ENCODE measurements at regions not wholly inside any gene's neighbourhood (a gene's known extent, or its start where the extent isn't known, plus 50 kb on each side); places are given as distances from the start of the nearest gene placed in this dataset.
"Not testable (repeated sequence)": the region's sequence is repeated elsewhere in the genome, so short reads cannot be mapped to it uniquely, and the experiment has no call there.

GRCh38 chr12:17206553-17206952 lies 600.6 kb upstream of the LMO3 start:
- no peak for DNase-seq

GRCh38 chr12:17204289-17205054 lies 598.5 kb upstream of the LMO3 start:
- no peak for DNase-seq

GRCh38 chr12:17203497-17203896 lies 597.5 kb upstream of the LMO3 start:
- DNase-seq, result no peak

GRCh38 chr12:17197971-17198370 lies 592.0 kb upstream of the LMO3 start:
- no peak for DNase-seq

GRCh38 chr12:17192721-17193120 lies 586.8 kb upstream of the LMO3 start:
- no peak for DNase-seq

GRCh38 chr12:17169726-17170471 lies 563.9 kb upstream of the LMO3 start:
- DNase-seq, result no peak

GRCh38 chr12:17159506-17160300 lies 553.7 kb upstream of the LMO3 start:
- no peak for DNase-seq

GRCh38 chr12:17158201-17158600 lies 552.2 kb upstream of the LMO3 start:
- DNase-seq, result no peak

GRCh38 chr12:17151917-17152316 lies 546.0 kb upstream of the LMO3 start:
- DNase-seq, result no peak

- DNase-seq, result no peak
Observed at GRCh38 chr12:17148706-17149105, 542.7 kb upstream of the LMO3 start.

- DNase-seq, result no peak
Observed at GRCh38 chr12:17142856-17143255, 536.9 kb upstream of the LMO3 start.

- DNase-seq, result no peak
Observed at GRCh38 chr12:17139931-17140330, 534.0 kb upstream of the LMO3 start.

- DNase-seq, result no peak
Observed at GRCh38 chr12:17137396-17137795, 531.4 kb upstream of the LMO3 start.

- no peak for DNase-seq
Observed at GRCh38 chr12:17134315-17134714, 528.4 kb upstream of the LMO3 start.

GRCh38 chr12:17132336-17132735 lies 526.4 kb upstream of the LMO3 start:
- no peak for DNase-seq

- not testable (repeated sequence) for DNase-seq
Observed at GRCh38 chr12:17116538-17116937, 510.6 kb upstream of the LMO3 start.

GRCh38 chr12:17110316-17110715 lies 504.4 kb upstream of the LMO3 start:
- no peak for DNase-seq

GRCh38 chr12:17108877-17109541 lies 503.0 kb upstream of the LMO3 start:
- no peak for DNase-seq

GRCh38 chr12:17104801-17105200 lies 498.8 kb upstream of the LMO3 start:
- DNase-seq, result no peak

GRCh38 chr12:17097674-17098073 lies 491.7 kb upstream of the LMO3 start:
- DNase-seq, result peak; percentile 2

GRCh38 chr12:17084831-17085230 lies 478.9 kb upstream of the LMO3 start:
- no peak for DNase-seq

GRCh38 chr12:17079251-17079909 lies 473.4 kb upstream of the LMO3 start:
- no peak for DNase-seq
